PC-3 (cell line): ENCODE measurements at regions not wholly inside any gene's neighbourhood (a gene's known extent, or its start where the extent isn't known, plus 50 kb on each side); places are given as distances from the start of the nearest gene placed in this dataset.

Experiments used
- ATAC-seq: fragments of 200-7000 bp; cut with Tn5 transposase; 2 replicates; pipeline ENCODE4 v1.9.1; 2020; ENCODE audit warnings: mild to moderate bottlenecking, moderate library complexity
- BruUV-seq: library from RNA; stranded (reverse); fragments of 400-500 nt; replicated peaks from 2 replicates; lab custom pipeline; 2021; lab: Mats Ljungman, UMichigan
- CTCF ChIA-PET: fragments of 300-600 bp; sonication (Branson Sonifier 250); formaldehyde crosslinking; loops from one replicate; lab custom pipeline; 2022; ENCODE audit warnings: antibody characterized with exemption; lab: Charles Lee
- POLR2A ChIA-PET: fragments of 300-600 bp; sonication (Branson Sonifier 250); formaldehyde crosslinking; loops from one replicate; lab custom pipeline; 2022; ENCODE audit warnings: antibody characterized with exemption; ENCODE audit not compliant: unreplicated experiment; lab: Charles Lee
- DNase-seq: peaks from one replicate; pipeline ENCODE4 v3.0.0-alpha.2; 2015
- H2AFZ ChIP-seq: fragments of 300-600 bp; sonication (generic); 2 replicates; pipeline ENCODE4 v1.6.0; 2016; ENCODE audit warnings: antibody characterized with exemption, low read length
- H3F3A ChIP-seq: fragments of 300-600 bp; sonication (generic); one replicate; pipeline ENCODE4 v1.6.0; 2017; ENCODE audit warnings: antibody characterized with exemption, low read length, control low read depth, mild to moderate bottlenecking; ENCODE audit not compliant: unreplicated experiment
- H3K27ac ChIP-seq: fragments of 300-600 bp; sonication (generic); 2 replicates; pipeline ENCODE4 v1.5.1; 2016; ENCODE audit warnings: mild to moderate bottlenecking, low read length
- H3K27me3 ChIP-seq: fragments of 300-600 bp; sonication (generic); 2 replicates; pipeline ENCODE4 v1.6.1; 2016; ENCODE audit warnings: low read length, mixed read lengths
- H3K36me3 ChIP-seq: fragments of 300-600 bp; sonication (generic); 2 replicates; pipeline ENCODE4 v1.6.1; 2016; ENCODE audit warnings: low read depth, mixed run types, low read length, mixed read lengths
- H3K4me1 ChIP-seq: fragments of 300-600 bp; sonication (generic); 2 replicates; pipeline ENCODE4 v1.5.1; 2016; ENCODE audit warnings: low read length; ENCODE audit not compliant: insufficient read depth
- H3K4me2 ChIP-seq: fragments of 300-600 bp; sonication (generic); 2 replicates; pipeline ENCODE4 v1.6.0; 2016; ENCODE audit warnings: low read length
- H3K4me3 ChIP-seq: fragments of 300-600 bp; sonication (generic); 2 replicates; pipeline ENCODE4 v1.5.1; 2016; ENCODE audit warnings: mild to moderate bottlenecking, low read length, mixed read lengths
- H3K79me2 ChIP-seq: fragments of 300-600 bp; sonication (generic); 2 replicates; pipeline ENCODE4 v1.6.1; 2017; ENCODE audit warnings: low read length, mixed read lengths
- H3K9ac ChIP-seq: fragments of 300-600 bp; sonication (generic); 2 replicates; pipeline ENCODE4 v1.6.0; 2016; ENCODE audit warnings: mild to moderate bottlenecking, low read length
- H3K9me2 ChIP-seq: fragments of 300-600 bp; sonication (generic); replicated peaks from 2 replicates; pipeline ENCODE4 v1.6.1; 2016; ENCODE audit warnings: mixed run types, low read length, mixed read lengths
- H3K9me3 ChIP-seq: fragments of 300-600 bp; sonication (generic); 2 replicates; pipeline ENCODE4 v1.6.1; 2016; ENCODE audit warnings: low read length, mixed read lengths
- H4K20me1 ChIP-seq: fragments of 300-600 bp; sonication (generic); 2 replicates; pipeline ENCODE4 v1.6.1; 2016; ENCODE audit warnings: low read length, mixed read lengths
- EZH2 ChIP-seq: fragments of 300-600 bp; sonication (generic); IDR thresholded peaks from one replicate; pipeline ENCODE4 v1.6.1; 2017; ENCODE audit warnings: antibody characterized with exemption, mild to moderate bottlenecking, low read length; ENCODE audit not compliant: unreplicated experiment
- EZH2phosphoT487 ChIP-seq: fragments of 300-600 bp; sonication (generic); IDR thresholded peaks from 2 replicates; pipeline ENCODE4 v1.6.1; 2018; ENCODE audit warnings: mild to moderate bottlenecking, antibody characterized with exemption, low read length, borderline replicate concordance
- intact Hi-C: fragments of 100-400 bp; cut with micrococcal nuclease; formaldehyde crosslinking; loops from 2 replicates; pipeline ENCODE4 v1.9.0; 2023
- TF ChIP-seq, protein P1 (sequence below): fragments of 300-600 bp; sonication (generic); conservative IDR thresholded peaks from 2 replicates; pipeline ENCODE4 v1.5.1; 2017; ENCODE audit warnings: antibody characterized with exemption, low read depth, mild to moderate bottlenecking, low read length

GRCh38 chr15:96053031-96053780 is 277.3 kb upstream of the NR2F2 start:
- Histone ChIP-seq H3K9ac (peak overlapping the region; percentile 24; the same call in 1 of the 2 replicates), H3K9me2 (no peaks in the 10 kb centered on the region), H3K27me3 (no peaks in the 10 kb centered on the region), H3K79me2 (no peaks in the 10 kb centered on the region), H2AFZ (peak overlapping the region; percentile 92), H3K4me2 (peak overlapping the region; percentile 93), H3K9me3 (no peaks in the 10 kb centered on the region), H3K27ac (no peak overlapping the region), H3F3A (no peaks in the 10 kb centered on the region), H3K36me3 (no peaks in the 10 kb centered on the region), H4K20me1 (no peaks in the 10 kb centered on the region), H3K4me3 (peak overlapping the region; percentile 63), H3K4me1 (peaks cover 10% of the 10 kb centered on the region)
- no TSS peak for BruUV-seq
- ChIA-PET POLR2A (interaction anchor here (0.6 kb wide), 1 partner anchor 603 kb away, joined by 4 read pairs; no protein-coding TSS in a partner anchor), CTCF (no interaction called here)
- ATAC-seq = peak; percentile 66
- TF ChIP-seq, protein P1, sequence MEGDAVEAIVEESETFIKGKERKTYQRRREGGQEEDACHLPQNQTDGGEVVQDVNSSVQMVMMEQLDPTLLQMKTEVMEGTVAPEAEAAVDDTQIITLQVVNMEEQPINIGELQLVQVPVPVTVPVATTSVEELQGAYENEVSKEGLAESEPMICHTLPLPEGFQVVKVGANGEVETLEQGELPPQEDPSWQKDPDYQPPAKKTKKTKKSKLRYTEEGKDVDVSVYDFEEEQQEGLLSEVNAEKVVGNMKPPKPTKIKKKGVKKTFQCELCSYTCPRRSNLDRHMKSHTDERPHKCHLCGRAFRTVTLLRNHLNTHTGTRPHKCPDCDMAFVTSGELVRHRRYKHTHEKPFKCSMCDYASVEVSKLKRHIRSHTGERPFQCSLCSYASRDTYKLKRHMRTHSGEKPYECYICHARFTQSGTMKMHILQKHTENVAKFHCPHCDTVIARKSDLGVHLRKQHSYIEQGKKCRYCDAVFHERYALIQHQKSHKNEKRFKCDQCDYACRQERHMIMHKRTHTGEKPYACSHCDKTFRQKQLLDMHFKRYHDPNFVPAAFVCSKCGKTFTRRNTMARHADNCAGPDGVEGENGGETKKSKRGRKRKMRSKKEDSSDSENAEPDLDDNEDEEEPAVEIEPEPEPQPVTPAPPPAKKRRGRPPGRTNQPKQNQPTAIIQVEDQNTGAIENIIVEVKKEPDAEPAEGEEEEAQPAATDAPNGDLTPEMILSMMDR = no peak
- TF ChIP-seq EZH2phosphoT487 (no peak), EZH2 (no peak)
- intact Hi-C loops = no loop called here
- peak; percentile 12 for DNase-seq

GRCh38 chr15:96053781-96054428 is 276.6 kb upstream of the NR2F2 start:
- CTCF ChIA-PET = no interaction called here
- H3K27ac ChIP-seq = no peak overlapping the region

More at GRCh38 chr15:96053781-96054428, 276.6 kb upstream of the NR2F2 start:
- DNase-seq (no peak), ATAC-seq (no peak)
- peak overlapping the region; percentile 92 for H2AFZ ChIP-seq
- H3K9me2 ChIP-seq = no peaks in the 10 kb centered on the region
- POLR2A ChIA-PET = no interaction called here
- peaks cover 10% of the 10 kb centered on the region for H3K4me1 ChIP-seq
- no peaks in the 10 kb centered on the region for H3F3A ChIP-seq
- H4K20me1 ChIP-seq = no peaks in the 10 kb centered on the region
- H3K9ac ChIP-seq = no peak overlapping the region
- no peaks in the 10 kb centered on the region for H3K9me3 ChIP-seq
- no TSS peak for BruUV-seq
- no peaks in the 10 kb centered on the region for H3K36me3 ChIP-seq
- H3K79me2 ChIP-seq = no peaks in the 10 kb centered on the region
- intact Hi-C loops = no loop called here
- peak overlapping the region; percentile 63 for H3K4me3 ChIP-seq
- peak overlapping the region; percentile 93 for H3K4me2 ChIP-seq
- TF ChIP-seq, protein P1 = no peak
- TF ChIP-seq EZH2 = no peak
- TF ChIP-seq EZH2phosphoT487 = no peak
- H3K27me3 ChIP-seq = no peaks in the 10 kb centered on the region
